ENCODE measurements at regions not wholly inside any gene's neighbourhood (a gene's known extent, or its start where the extent isn't known, plus 50 kb on each side); places are given as distances from the start of the nearest gene placed in this dataset.

GRCh38 chr2:235165631-235166030 is 213.8 kb downstream of the SH3BP4 start (continued):
- TF ChIP-seq ZNF692 (tag by site-specific recombination; IDR thresholded peaks at IDR 0.05) (no peak), CTCF (tag by site-specific recombination; IDR thresholded peaks at IDR 0.05) (no peak), ZNF623 (tag by site-specific recombination; IDR thresholded peaks at IDR 0.05) (no peak)

- peaks cover 4% of the 10 kb centered on the region; the same call in 1 of the 2 replicates for H3K4me1 ChIP-seq (ENCODE audit: control insufficient read depth, insufficient read depth, low read length)
- no peaks in the 10 kb centered on the region for H3K9me3 ChIP-seq (ENCODE audit: control insufficient read depth, insufficient read depth, low read depth, low read length)
- no peak overlapping the region for H3K27ac ChIP-seq (ENCODE audit: extremely low read depth, low read depth, low read length)
- ChIA-PET CTCF (interaction anchor here (0.9 kb wide), 1 partner anchor 10 kb away, joined by 3 read pairs; no protein-coding TSS in a partner anchor), POLR2A (no interaction called here)
- H3K4me3 ChIP-seq (ENCODE audit: low read depth, low read length) = no peak overlapping the region
- TF ChIP-seq ZBTB49 (tag by site-specific recombination; IDR thresholded peaks at IDR 0.05; ENCODE audit: low read depth) = no peak
- no peak for TF ChIP-seq PRDM6 (tag by site-specific recombination; IDR thresholded peaks at IDR 0.05)
- TF ChIP-seq ZFHX2 (tag by site-specific recombination; conservative IDR thresholded peaks at IDR 0.05) = no peak
- TF ChIP-seq SP2 (tag by site-specific recombination; IDR thresholded peaks at IDR 0.05) = no peak
- no peak for TF ChIP-seq ZNF830 (tag by site-specific recombination; IDR thresholded peaks at IDR 0.05; ENCODE audit: low read depth)
- no peaks in the 10 kb centered on the region for H3K36me3 ChIP-seq (ENCODE audit: control insufficient read depth in 2 of 2, insufficient read depth in 1 of 2, low read length in 2 of 2)
These were observed 216.6 kb downstream of the SH3BP4 start for GRCh38 chr2:235168174-235168979.

- ChIA-PET CTCF (no interaction called here), POLR2A (no interaction called here)
- Histone ChIP-seq H3K9me3 (ENCODE audit: control insufficient read depth, insufficient read depth, low read depth, low read length) (no peaks in the 10 kb centered on the region), H3K4me1 (ENCODE audit: control insufficient read depth, insufficient read depth, low read length) (peaks cover 4% of the 10 kb centered on the region; the same call in 1 of the 2 replicates), H3K27ac (ENCODE audit: extremely low read depth, low read depth, low read length) (no peak overlapping the region), H3K36me3 (ENCODE audit: control insufficient read depth in 2 of 2, insufficient read depth in 1 of 2, low read length in 2 of 2) (no peaks in the 10 kb centered on the region), H3K4me3 (ENCODE audit: low read depth, low read length) (no peak overlapping the region)
- TF ChIP-seq SCRT2 (tag by site-specific recombination; IDR thresholded peaks at IDR 0.05) = no peak
- TF ChIP-seq ZNF416 (tag by site-specific recombination; IDR thresholded peaks at IDR 0.05) = no peak
- no peak for TF ChIP-seq MZF1 (tag by site-specific recombination; IDR thresholded peaks at IDR 0.05; ENCODE audit: borderline replicate concordance)
- TF ChIP-seq ZNF10 (tag by site-specific recombination; IDR thresholded peaks at IDR 0.05) = no peak
- no peak for TF ChIP-seq ZNF510 (tag by site-specific recombination; IDR thresholded peaks at IDR 0.05; ENCODE audit: insufficient replicate concordance)
- no peak for TF ChIP-seq ZBTB21 (tag by site-specific recombination; IDR thresholded peaks at IDR 0.05)
- TF ChIP-seq SETDB1 (IDR thresholded peaks at IDR 0.05; ENCODE audit: insufficient read length, low read length) = no peak
- TF ChIP-seq ZNF626 (tag by site-specific recombination; IDR thresholded peaks at IDR 0.05) = no peak
- TF ChIP-seq EGR2 (tag by site-specific recombination; IDR thresholded peaks at IDR 0.05; ENCODE audit: low read depth) = no peak
- no peak for TF ChIP-seq ZNF146 (tag by site-specific recombination; IDR thresholded peaks at IDR 0.05)
- no peak for TF ChIP-seq ZNF280D (tag by site-specific recombination; IDR thresholded peaks at IDR 0.05)
- TF ChIP-seq ZNF214 (tag by site-specific recombination; IDR thresholded peaks at IDR 0.05; ENCODE audit: borderline replicate concordance) = no peak
- TF ChIP-seq ZNF623 (tag by site-specific recombination; IDR thresholded peaks at IDR 0.05) = no peak
- no peak for TF ChIP-seq ZFP69B (tag by site-specific recombination; IDR thresholded peaks at IDR 0.05)
These were observed 218.2 kb downstream of the SH3BP4 start for GRCh38 chr2:235170016-235170415.

Measured in HEK293 (cell line).